Hematopoietic multipotent progenitor cell (in vitro differentiated cells): ENCODE measurements at regions not wholly inside any gene's neighbourhood (a gene's known extent, or its start where the extent isn't known, plus 50 kb on each side); places are given as distances from the start of the nearest gene placed in this dataset.
"Not testable (repeated sequence)": the region's sequence is repeated elsewhere in the genome, so short reads cannot be mapped to it uniquely, and the experiment has no call there.

Experiments used
- DNase-seq, 3 donors: peaks; one replicate each; pipeline ENCODE4 v3.0.0-alpha.2; 2011 to 2015; ENCODE audit warnings: low read depth in 2 of 3, low spot score in 2 of 3

- DNase-seq = no peak
Measured at GRCh38 chr2:142827170-142827569, 50.3 kb upstream of the KYNU start.

GRCh38 chr2:142825861-142826260 is 51.6 kb upstream of the KYNU start:
- DNase-seq = no peak

- no peak for DNase-seq
Measured at GRCh38 chr2:142824756-142825155, 52.7 kb upstream of the KYNU start.

- no peak for DNase-seq
Measured at GRCh38 chr2:142822190-142822589, 55.3 kb upstream of the KYNU start.

GRCh38 chr2:142819411-142819810 is 58.1 kb upstream of the KYNU start:
- no peak for DNase-seq

- no peak for DNase-seq
Measured at GRCh38 chr2:142815375-142815774, 62.1 kb upstream of the KYNU start.

- DNase-seq = no peak
Measured at GRCh38 chr2:142813830-142814829, 63.3 kb upstream of the KYNU start.

- not testable (repeated sequence) for DNase-seq
Measured at GRCh38 chr2:142811644-142812043, 65.8 kb upstream of the KYNU start.

- DNase-seq = no peak
Measured at GRCh38 chr2:142805244-142805643, 72.2 kb upstream of the KYNU start.

- DNase-seq = no peak
Measured at GRCh38 chr2:142803158-142803557, 74.3 kb upstream of the KYNU start.

- no peak for DNase-seq
Measured at GRCh38 chr2:142796588-142796987, 80.9 kb upstream of the KYNU start.

GRCh38 chr2:142796161-142796560 is 81.3 kb upstream of the KYNU start:
- no peak for DNase-seq

- no peak for DNase-seq
Measured at GRCh38 chr2:142794850-142795249, 82.6 kb upstream of the KYNU start.

- DNase-seq = not testable (repeated sequence)
Measured at GRCh38 chr2:142792328-142792727, 85.1 kb upstream of the KYNU start.

- no peak for DNase-seq
Measured at GRCh38 chr2:142791335-142791734, 86.1 kb upstream of the KYNU start.

- no peak for DNase-seq
Measured at GRCh38 chr2:142786918-142787702, 90.4 kb upstream of the KYNU start.

- no peak for DNase-seq
Measured at GRCh38 chr2:142782942-142783443, 94.5 kb upstream of the KYNU start.

- no peak for DNase-seq
Measured at GRCh38 chr2:142781146-142781545, 96.3 kb upstream of the KYNU start.

GRCh38 chr2:142778289-142778688 is 99.2 kb upstream of the KYNU start:
- DNase-seq = no peak

GRCh38 chr2:142777742-142778141 is 99.7 kb upstream of the KYNU start:
- no peak for DNase-seq

GRCh38 chr2:142769761-142770160 is 107.7 kb upstream of the KYNU start:
- DNase-seq = no peak
